A549 (cell line): ENCODE measurements at regions not wholly inside any gene's neighbourhood (a gene's known extent, or its start where the extent isn't known, plus 50 kb on each side); places are given as distances from the start of the nearest gene placed in this dataset.

Experiments used
- ATAC-seq, 2 experiments: fragments of 200-7000 bp in 1 of 2; fragments of >200 bp in 1 of 2; cut with Nextera tagmentation in 1 of 2; cut with Tn5 transposase in 1 of 2; 3 replicates each; pipeline versions ENCODE4 v1.8.0 to v1.9.1; 2018 to 2020; ENCODE audit warnings: mild to moderate bottlenecking in 1 of 2, moderate library complexity in 1 of 2
- CTCF ChIA-PET: fragments of 300-600 bp; sonication (Branson Sonifier 250); formaldehyde crosslinking; extraction: SDS; loops from one replicate; lab custom pipeline; 2021; ENCODE audit warnings: antibody characterized with exemption, inconsistent platforms; lab: Yijun Ruan, JAX
- POLR2A ChIA-PET: fragments of 350-600 bp; formaldehyde crosslinking; extraction: SDS; loops from one replicate; lab custom pipeline; 2021; ENCODE audit warnings: antibody characterized with exemption, inconsistent platforms; lab: Yijun Ruan, JAX
- DNase-seq, 2 experiments: peaks; one replicate each; pipeline versions ENCODE4 v3.0.0 to v3.0.0-alpha.2; 2011 to 2016; ENCODE audit warnings: low read depth in 1 of 2, low spot score in 1 of 2
- FAIRE-seq: peaks from 2 replicates; lab custom pipeline; 2011; peaks lifted over from hg19 to GRCh38; lab: Jason Lieb, UNC
- H3K27ac ChIP-seq, 2 experiments: fragments of >200 bp; sonication (Bioruptor Twin); formaldehyde crosslinking; 3 replicates each; pipeline ENCODE4 v1.5.1; 2016 to 2017
- H3K4me1 ChIP-seq: fragments of >200 bp; sonication (Bioruptor Twin); formaldehyde crosslinking; 3 replicates; pipeline ENCODE4 v1.6.1; 2016
- H3K4me2 ChIP-seq: fragments of >200 bp; sonication (Bioruptor Twin); formaldehyde crosslinking; 3 replicates; pipeline ENCODE4 v1.6.1; 2016
- H3K4me3 ChIP-seq: fragments of >200 bp; sonication (Bioruptor Twin); formaldehyde crosslinking; 3 replicates; pipeline ENCODE4 v1.5.1; 2016
- H3K9me3 ChIP-seq: fragments of >200 bp; sonication (Bioruptor Twin); formaldehyde crosslinking; 3 replicates; pipeline ENCODE4 v1.6.1; 2016
- BHLHE40 ChIP-seq: IDR thresholded peaks from 2 replicates; pipeline ENCODE4 v1.6.1; 2012; ENCODE audit warnings: low read depth, low read length, inconsistent platforms
- CBX8 ChIP-seq: fragments of 200-600 bp; sonication (generic); IDR thresholded peaks from 2 replicates; pipeline ENCODE4 v1.6.1; 2016
- CHD2 ChIP-seq: fragments of 150-350 bp; IDR thresholded peaks from 2 replicates; pipeline ENCODE4 v1.6.1; 2014; ENCODE audit warnings: low read length; ENCODE audit not compliant: partially characterized antibody
- EP300 ChIP-seq, 2 experiments: fragments of >200 bp; sonication (Bioruptor Twin); formaldehyde crosslinking; IDR thresholded peaks; 2 replicates in 1 of 2; 3 replicates in 1 of 2; pipeline ENCODE4 v1.6.1; 2016 to 2017
- GATA3 ChIP-seq: IDR thresholded peaks from 2 replicates; pipeline ENCODE4 v1.6.1; 2012; ENCODE audit warnings: borderline replicate concordance
- HDAC2 ChIP-seq: fragments of 200-600 bp; sonication (generic); IDR thresholded peaks from 2 replicates; pipeline ENCODE4 v1.6.1; 2016
- HOXA7 ChIP-seq: fragments of 250-450 bp; sonication (Bioruptor Pico); IDR thresholded peaks from 2 replicates; pipeline ENCODE4 v1.5.0; 2020; ENCODE audit warnings: mild to moderate bottlenecking, moderate library complexity
- KDM5A ChIP-seq: fragments of 200-600 bp; sonication (generic); IDR thresholded peaks from 2 replicates; pipeline ENCODE4 v1.6.1; 2016; ENCODE audit warnings: antibody characterized with exemption, mild to moderate bottlenecking
- MAFK ChIP-seq: fragments of 450-650 bp; IDR thresholded peaks from 2 replicates; pipeline ENCODE4 v1.6.1; 2014; ENCODE audit not compliant: partially characterized antibody
- MAZ ChIP-seq: fragments of 150-350 bp; IDR thresholded peaks from 2 replicates; pipeline ENCODE4 v1.6.1; 2014; ENCODE audit warnings: antibody characterized with exemption, low read depth, low read length, borderline replicate concordance
- MYC ChIP-seq: IDR thresholded peaks from 2 replicates; pipeline ENCODE4 v1.6.1; 2012; ENCODE audit warnings: mild to moderate bottlenecking, inconsistent platforms, low read length, improper control_type of control experiment, borderline replicate concordance
- NFE2L2 ChIP-seq: fragments of 150-350 bp; conservative IDR thresholded peaks from 2 replicates; pipeline ENCODE4 v1.6.1; 2014; ENCODE audit warnings: low read length
- NPAS2 ChIP-seq: fragments of 250-450 bp; sonication (Bioruptor Pico); IDR thresholded peaks from 2 replicates; pipeline ENCODE4 v1.8.0; 2022; ENCODE audit warnings: mild to moderate bottlenecking, moderate library complexity, borderline replicate concordance
- POLR2AphosphoS2 ChIP-seq: conservative IDR thresholded peaks from 2 replicates; pipeline ENCODE4 v1.6.1; 2012; ENCODE audit warnings: low read length, improper control_type of control experiment, inconsistent platforms
- RCOR1 ChIP-seq: fragments of 150-350 bp; IDR thresholded peaks from 2 replicates; pipeline ENCODE4 v1.6.1; 2014; ENCODE audit warnings: antibody characterized with exemption, low read length, low read depth
- SMC3 ChIP-seq: fragments of >200 bp; sonication (Bioruptor Twin); formaldehyde crosslinking; IDR thresholded peaks from 3 replicates; pipeline ENCODE4 v1.6.1; 2018; ENCODE audit warnings: inconsistent platforms
- ZNF302 ChIP-seq: fragments of 250-450 bp; sonication (Bioruptor Pico); IDR thresholded peaks from 2 replicates; pipeline ENCODE4 v1.9.0; 2021; ENCODE audit warnings: inconsistent platforms, mild to moderate bottlenecking, moderate library complexity
- WGBS: methylation state at CpG from one replicate; pipeline ENCODE4 v1.1.6; 2017; ENCODE audit errors: missing lambda C conversion rate; 5-methylcytosine and 5-hydroxymethylcytosine counted together
- TF ChIP-seq, protein P1 (sequence below): fragments of 250-450 bp; sonication (Bioruptor Pico); IDR thresholded peaks from 2 replicates; pipeline ENCODE4 v1.5.0; 2020; ENCODE audit warnings: low read depth, mild to moderate bottlenecking, moderate library complexity
- TF ChIP-seq, protein P2 (sequence below): fragments of >200 bp; sonication (Bioruptor Twin); formaldehyde crosslinking; IDR thresholded peaks from 2 replicates; pipeline ENCODE4 v1.6.1; 2016
- TF ChIP-seq, protein P3 (sequence below): fragments of 250-450 bp; sonication (Bioruptor Pico); IDR thresholded peaks from 2 replicates; pipeline ENCODE4 v1.5.0; 2021; ENCODE audit warnings: mild to moderate bottlenecking, moderate library complexity, borderline replicate concordance
- TF ChIP-seq, protein P4 (sequence below): fragments of 150-350 bp; IDR thresholded peaks from 2 replicates; pipeline ENCODE4 v1.6.1; 2014; ENCODE audit warnings: low read depth, mild to moderate bottlenecking, low read length
- TF ChIP-seq, protein P5 (sequence below): fragments of 200-600 bp; sonication (generic); IDR thresholded peaks from 2 replicates; pipeline ENCODE4 v1.6.1; 2016; ENCODE audit warnings: antibody characterized with exemption, mild to moderate bottlenecking, moderate library complexity
- TF ChIP-seq, protein P6 (sequence below): IDR thresholded peaks from 2 replicates; pipeline ENCODE4 v1.6.1; 2012; ENCODE audit warnings: low read depth, borderline replicate concordance

DNA sequence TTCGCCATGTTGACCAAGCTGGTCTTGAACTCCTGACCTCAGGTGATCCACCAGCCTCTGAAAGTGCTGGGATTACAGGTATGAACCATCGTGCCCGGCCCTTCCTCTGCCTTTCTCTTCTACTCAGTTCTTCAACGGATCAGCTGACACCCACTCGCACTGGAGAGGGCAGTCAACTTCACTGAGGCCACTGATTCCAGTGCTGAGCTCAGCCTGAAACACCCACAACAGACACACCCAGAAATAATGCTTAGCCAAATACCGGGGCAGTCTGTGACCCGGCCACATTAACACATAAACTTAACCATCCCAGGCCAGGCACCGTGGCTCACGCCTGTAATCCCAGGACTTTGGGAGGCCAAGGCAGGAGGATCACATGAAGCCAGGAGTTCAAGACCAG, 119.3 kb upstream of the CHST15 start (continued):
- TF ChIP-seq, protein P1, sequence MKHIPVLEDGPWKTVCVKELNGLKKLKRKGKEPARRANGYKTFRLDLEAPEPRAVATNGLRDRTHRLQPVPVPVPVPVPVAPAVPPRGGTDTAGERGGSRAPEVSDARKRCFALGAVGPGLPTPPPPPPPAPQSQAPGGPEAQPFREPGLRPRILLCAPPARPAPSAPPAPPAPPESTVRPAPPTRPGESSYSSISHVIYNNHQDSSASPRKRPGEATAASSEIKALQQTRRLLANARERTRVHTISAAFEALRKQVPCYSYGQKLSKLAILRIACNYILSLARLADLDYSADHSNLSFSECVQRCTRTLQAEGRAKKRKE (CRISPR knock-in tag), result no peak
- TF ChIP-seq MYC (no peak), ZNF302 (CRISPR knock-in tag) (no peak), EP300 (IDR thresholded peaks at IDR 0.05) (no peak), SMC3 (no peak)
- TF ChIP-seq, protein P2, sequence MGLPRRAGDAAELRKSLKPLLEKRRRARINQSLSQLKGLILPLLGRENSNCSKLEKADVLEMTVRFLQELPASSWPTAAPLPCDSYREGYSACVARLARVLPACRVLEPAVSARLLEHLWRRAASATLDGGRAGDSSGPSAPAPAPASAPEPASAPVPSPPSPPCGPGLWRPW, result no peak

DNA sequence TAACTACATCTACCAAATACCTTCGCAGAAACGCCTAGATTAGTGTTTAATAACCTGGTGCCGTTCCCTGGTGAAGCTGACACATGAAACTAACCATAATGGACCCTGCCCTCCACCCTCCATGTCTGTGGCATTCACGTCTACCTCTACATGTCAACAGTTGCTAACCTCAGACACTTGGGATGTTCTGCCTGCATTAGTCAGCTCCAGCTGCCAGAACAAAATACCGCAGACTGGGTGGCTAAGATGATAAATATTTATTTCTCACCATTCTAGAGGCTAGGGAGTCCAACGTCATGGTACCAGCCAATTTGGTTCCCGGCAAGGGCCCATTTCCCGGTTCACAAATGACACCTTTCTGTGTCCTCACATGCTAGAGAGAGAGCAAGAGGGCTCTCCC, 118.5 kb upstream of the CHST15 start:
- no peak for DNase-seq
- TF ChIP-seq NFE2L2, result no peak
- TF ChIP-seq, protein P3, sequence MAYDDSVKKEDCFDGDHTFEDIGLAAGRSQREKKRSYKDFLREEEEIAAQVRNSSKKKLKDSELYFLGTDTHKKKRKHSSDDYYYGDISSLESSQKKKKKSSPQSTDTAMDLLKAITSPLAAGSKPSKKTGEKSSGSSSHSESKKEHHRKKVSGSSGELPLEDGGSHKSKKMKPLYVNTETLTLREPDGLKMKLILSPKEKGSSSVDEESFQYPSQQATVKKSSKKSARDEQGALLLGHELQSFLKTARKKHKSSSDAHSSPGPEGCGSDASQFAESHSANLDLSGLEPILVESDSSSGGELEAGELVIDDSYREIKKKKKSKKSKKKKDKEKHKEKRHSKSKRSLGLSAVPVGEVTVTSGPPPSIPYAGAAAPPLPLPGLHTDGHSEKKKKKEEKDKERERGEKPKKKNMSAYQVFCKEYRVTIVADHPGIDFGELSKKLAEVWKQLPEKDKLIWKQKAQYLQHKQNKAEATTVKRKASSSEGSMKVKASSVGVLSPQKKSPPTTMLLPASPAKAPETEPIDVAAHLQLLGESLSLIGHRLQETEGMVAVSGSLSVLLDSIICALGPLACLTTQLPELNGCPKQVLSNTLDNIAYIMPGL (CRISPR knock-in tag), result no peak
- TF ChIP-seq HOXA7 (CRISPR knock-in tag), result no peak
- TF ChIP-seq GATA3, result no peak
- no peak for TF ChIP-seq BHLHE40
- TF ChIP-seq HDAC2, result no peak
- no peak for TF ChIP-seq MYC
- TF ChIP-seq, protein P4, sequence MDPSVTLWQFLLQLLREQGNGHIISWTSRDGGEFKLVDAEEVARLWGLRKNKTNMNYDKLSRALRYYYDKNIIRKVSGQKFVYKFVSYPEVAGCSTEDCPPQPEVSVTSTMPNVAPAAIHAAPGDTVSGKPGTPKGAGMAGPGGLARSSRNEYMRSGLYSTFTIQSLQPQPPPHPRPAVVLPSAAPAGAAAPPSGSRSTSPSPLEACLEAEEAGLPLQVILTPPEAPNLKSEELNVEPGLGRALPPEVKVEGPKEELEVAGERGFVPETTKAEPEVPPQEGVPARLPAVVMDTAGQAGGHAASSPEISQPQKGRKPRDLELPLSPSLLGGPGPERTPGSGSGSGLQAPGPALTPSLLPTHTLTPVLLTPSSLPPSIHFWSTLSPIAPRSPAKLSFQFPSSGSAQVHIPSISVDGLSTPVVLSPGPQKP, result no peak
- TF ChIP-seq RCOR1, result no peak
- no peak for TF ChIP-seq MAFK
- no peak for TF ChIP-seq POLR2AphosphoS2
- TF ChIP-seq, protein P5, sequence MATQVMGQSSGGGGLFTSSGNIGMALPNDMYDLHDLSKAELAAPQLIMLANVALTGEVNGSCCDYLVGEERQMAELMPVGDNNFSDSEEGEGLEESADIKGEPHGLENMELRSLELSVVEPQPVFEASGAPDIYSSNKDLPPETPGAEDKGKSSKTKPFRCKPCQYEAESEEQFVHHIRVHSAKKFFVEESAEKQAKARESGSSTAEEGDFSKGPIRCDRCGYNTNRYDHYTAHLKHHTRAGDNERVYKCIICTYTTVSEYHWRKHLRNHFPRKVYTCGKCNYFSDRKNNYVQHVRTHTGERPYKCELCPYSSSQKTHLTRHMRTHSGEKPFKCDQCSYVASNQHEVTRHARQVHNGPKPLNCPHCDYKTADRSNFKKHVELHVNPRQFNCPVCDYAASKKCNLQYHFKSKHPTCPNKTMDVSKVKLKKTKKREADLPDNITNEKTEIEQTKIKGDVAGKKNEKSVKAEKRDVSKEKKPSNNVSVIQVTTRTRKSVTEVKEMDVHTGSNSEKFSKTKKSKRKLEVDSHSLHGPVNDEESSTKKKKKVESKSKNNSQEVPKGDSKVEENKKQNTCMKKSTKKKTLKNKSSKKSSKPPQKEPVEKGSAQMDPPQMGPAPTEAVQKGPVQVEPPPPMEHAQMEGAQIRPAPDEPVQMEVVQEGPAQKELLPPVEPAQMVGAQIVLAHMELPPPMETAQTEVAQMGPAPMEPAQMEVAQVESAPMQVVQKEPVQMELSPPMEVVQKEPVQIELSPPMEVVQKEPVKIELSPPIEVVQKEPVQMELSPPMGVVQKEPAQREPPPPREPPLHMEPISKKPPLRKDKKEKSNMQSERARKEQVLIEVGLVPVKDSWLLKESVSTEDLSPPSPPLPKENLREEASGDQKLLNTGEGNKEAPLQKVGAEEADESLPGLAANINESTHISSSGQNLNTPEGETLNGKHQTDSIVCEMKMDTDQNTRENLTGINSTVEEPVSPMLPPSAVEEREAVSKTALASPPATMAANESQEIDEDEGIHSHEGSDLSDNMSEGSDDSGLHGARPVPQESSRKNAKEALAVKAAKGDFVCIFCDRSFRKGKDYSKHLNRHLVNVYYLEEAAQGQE, result no peak
- TF ChIP-seq, protein P6, sequence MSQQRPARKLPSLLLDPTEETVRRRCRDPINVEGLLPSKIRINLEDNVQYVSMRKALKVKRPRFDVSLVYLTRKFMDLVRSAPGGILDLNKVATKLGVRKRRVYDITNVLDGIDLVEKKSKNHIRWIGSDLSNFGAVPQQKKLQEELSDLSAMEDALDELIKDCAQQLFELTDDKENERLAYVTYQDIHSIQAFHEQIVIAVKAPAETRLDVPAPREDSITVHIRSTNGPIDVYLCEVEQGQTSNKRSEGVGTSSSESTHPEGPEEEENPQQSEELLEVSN, result no peak
- no peak for TF ChIP-seq CBX8
- TF ChIP-seq CHD2, result no peak
- TF ChIP-seq NPAS2 (CRISPR knock-in tag), result no peak
- no peak for TF ChIP-seq SMC3
- no peak for TF ChIP-seq KDM5A
- TF ChIP-seq MAZ, result no peak
- TF ChIP-seq, all 56 proteins: peak for 0
- ATAC-seq, result no peak

More for the DNA sequence above, 118.5 kb upstream of the CHST15 start:
- H3K4me3 ChIP-seq, result no peak overlapping the region
- no peak overlapping the region for H3K4me2 ChIP-seq
- no peak for FAIRE-seq
- ChIA-PET POLR2A (no interaction called here), CTCF (no interaction called here)
- H3K4me1 ChIP-seq, result no peaks in the 10 kb centered on the region
- H3K9me3 ChIP-seq, result peaks cover 7% of the 10 kb centered on the region; the same call in 1 of the 3 replicates
- no peak overlapping the region for H3K27ac ChIP-seq
- 31% methylated on average over 8 of the region's 8 CpGs for WGBS
